Stimulated activated CD8-positive, alpha-beta memory T cell treated with anti-CD3 and anti-CD28 coated beads, Interleukin-7, amount 100 ng/mL, for 1 hour (primary cell): ENCODE measurements at regions not wholly inside any gene's neighbourhood (a gene's known extent, or its start where the extent isn't known, plus 50 kb on each side); places are given as distances from the start of the nearest gene placed in this dataset.

Experiments used
- DNase-seq, 2 donors: peaks; one replicate each; pipeline ENCODE4 v3.0.0-alpha.2; 2020; ENCODE audit warnings: low read depth in 2 of 2

DNA sequence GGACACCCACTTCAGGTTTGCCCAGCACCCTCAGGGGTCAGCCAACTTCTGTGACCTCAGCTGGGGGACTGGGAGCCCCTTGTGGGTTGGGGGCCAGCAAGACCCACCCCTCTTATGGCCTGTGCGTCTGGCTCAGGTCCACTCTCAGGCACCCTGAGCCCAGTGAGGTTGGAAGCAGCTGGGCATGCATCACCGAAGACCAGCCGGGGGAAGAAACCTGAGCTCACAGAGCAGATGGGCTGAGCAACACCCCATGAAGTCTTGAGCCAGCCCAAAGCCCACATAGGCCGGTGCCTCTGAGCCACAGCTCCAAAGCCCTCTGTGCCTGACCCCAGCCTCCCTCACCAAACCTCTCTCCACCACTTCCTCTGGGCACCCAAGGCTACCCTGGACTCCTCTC, 166.7 kb downstream of the RBFOX3 start:
- no peak for DNase-seq

- no peak for DNase-seq
Measured at GRCh38 chr17:79443026-79443425, 167.8 kb downstream of the RBFOX3 start.

- DNase-seq, result no peak
Measured at GRCh38 chr17:79441356-79442160, 169.3 kb downstream of the RBFOX3 start.

DNA sequence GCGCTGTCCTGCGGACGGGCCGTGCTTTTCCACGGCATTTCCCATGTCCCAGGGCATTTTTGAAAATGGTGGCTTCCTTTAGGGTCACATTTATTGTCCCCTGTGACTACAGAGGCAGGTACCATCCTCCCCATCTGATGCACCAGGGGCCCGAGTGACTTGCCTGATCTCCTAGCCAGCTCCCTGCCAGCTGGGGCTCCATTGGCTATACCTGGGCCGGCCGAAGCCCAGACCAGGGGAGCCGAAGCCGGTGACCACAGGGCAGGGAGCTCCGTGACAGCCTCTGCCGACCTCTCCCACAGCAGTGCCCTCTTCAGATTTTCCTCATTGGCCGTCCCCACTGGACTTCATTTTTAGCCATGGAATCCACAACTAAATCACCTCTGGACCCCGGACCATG, 170.6 kb downstream of the RBFOX3 start:
- no peak for DNase-seq

DNA sequence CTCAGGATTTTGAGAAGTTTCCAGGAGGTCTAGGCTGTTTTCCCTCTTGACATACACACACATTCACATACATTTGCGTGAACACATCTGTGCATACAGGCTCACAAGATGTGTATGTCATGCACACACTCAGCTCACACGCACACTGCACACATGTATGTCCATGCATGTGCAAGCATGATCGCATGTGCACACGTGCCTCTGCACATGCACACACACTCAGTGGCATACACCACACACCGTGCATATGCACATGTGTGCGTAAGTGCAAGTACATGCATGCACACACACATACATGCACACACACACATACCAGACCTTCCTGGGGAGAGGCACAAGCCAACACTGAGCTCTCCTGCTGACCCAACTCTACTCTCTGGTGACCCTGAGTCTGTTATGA, 171.4 kb downstream of the RBFOX3 start:
- DNase-seq, result no peak

GRCh38 chr17:79438546-79439334, 172.1 kb downstream of the RBFOX3 start:
- DNase-seq, result no peak

- no peak for DNase-seq
Measured at GRCh38 chr17:79438058-79438457, 172.8 kb downstream of the RBFOX3 start.

GRCh38 chr17:79437081-79437480, 173.8 kb downstream of the RBFOX3 start:
- no peak for DNase-seq

- no peak for DNase-seq
Measured at GRCh38 chr17:79435962-79436361, 174.9 kb downstream of the RBFOX3 start.

DNA sequence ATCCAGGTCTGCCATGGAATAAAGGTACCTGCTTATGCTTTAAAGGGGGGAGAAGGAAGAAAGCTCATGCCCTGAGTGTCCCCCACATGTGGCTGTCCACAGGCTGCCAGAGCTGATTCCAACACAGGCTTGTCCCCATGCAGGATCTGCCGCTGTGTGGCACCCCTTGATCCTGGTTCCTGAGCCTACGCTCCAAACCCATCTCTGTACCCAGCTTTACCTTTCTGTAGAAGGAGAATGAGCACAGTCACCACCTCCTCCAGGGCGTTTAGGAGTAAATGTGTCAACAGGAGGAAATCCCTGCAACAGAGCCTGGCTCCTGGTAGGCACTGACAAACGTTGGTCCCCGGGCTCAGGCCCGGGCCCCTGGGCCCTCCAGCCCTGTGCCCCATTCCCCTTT, 175.6 kb downstream of the RBFOX3 start:
- no peak for DNase-seq

DNA sequence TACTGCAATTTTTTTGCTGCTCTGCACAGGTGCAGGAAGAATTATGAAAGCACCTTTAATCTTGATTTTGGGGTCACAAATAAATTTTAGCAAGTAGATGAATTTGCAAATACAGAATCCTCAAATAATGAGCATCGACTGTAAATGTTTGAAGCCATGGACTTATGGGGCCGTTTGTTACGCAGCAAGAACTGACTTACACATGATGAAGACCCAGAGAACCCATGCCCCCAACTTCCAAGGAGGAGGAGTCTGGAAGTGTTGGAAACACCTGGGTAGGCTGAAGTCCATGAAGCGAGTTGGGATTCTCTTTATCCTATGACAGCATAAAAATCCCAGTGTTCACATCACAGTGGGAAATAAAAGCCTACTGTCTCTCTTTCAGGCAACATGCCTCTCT, 176.6 kb downstream of the RBFOX3 start:
- no peak for DNase-seq

GRCh38 chr17:79433379-79433778, 177.5 kb downstream of the RBFOX3 start:
- no peak for DNase-seq

DNA sequence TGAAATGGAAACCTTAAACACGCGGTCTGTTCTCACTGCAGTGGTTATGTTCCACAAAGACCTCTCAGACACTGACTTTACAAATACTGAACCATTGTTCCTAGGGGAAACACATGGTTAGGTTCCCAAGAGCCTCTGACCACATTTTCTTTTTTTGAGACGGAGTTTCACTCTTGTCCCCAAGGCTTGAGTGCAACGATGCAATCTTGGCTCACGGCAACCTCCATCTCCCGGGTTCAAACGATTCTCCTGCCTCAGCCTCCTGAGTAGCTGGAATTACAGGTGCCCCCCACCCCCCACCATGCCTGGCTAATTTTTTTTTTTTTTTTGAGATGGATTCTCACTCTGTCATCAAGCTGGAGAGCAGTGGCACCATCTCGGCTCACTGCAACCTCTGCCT, 179.7 kb downstream of the RBFOX3 start:
- DNase-seq, result no peak

- no peak for DNase-seq
Measured at GRCh38 chr17:79429864-79430494, 180.9 kb downstream of the RBFOX3 start.

- DNase-seq, result no peak
Measured at GRCh38 chr17:79428988-79429387, 181.9 kb downstream of the RBFOX3 start.

- DNase-seq, result no peak
Measured at GRCh38 chr17:79427621-79428539, 183.0 kb downstream of the RBFOX3 start.

- DNase-seq, result no peak
Measured at GRCh38 chr17:79425686-79426085, 185.2 kb downstream of the RBFOX3 start.

DNA sequence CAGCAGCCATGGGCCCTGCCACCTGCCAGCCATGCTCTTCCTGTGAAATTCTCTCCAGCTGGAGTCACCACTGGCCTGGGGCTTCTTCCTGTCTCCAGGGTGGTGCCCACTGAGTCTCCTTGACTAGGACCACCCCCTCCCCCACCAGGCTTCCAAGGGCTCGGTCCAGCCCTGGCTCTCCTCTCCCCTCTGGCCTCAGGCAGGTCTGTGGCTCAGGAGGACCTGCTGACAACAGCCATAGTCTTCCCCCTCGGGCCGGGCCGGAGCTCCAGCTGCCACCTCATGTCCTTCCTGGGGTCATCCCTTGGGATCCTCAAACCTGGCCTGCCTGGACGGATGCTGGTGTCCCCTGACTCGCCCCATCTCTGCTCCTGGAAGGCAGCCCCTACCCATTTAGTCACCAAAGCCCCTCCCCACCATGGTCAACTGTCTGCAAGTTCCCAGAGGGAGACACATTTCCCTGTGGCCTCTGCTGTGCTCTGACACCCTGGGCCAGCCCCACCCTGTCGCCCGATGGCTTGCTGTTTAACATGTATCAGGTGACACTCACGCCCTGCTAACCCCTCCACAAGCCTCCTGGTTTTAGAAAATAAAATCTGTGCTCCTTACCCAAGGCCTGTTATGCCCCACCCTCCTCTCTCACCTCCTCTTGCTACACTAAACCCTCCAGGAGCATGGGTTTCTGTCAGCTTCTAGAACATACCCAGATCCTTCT, 186.2 kb downstream of the RBFOX3 start:
- no peak for DNase-seq

GRCh38 chr17:79423811-79424465, 186.9 kb downstream of the RBFOX3 start:
- DNase-seq, result no peak

DNA sequence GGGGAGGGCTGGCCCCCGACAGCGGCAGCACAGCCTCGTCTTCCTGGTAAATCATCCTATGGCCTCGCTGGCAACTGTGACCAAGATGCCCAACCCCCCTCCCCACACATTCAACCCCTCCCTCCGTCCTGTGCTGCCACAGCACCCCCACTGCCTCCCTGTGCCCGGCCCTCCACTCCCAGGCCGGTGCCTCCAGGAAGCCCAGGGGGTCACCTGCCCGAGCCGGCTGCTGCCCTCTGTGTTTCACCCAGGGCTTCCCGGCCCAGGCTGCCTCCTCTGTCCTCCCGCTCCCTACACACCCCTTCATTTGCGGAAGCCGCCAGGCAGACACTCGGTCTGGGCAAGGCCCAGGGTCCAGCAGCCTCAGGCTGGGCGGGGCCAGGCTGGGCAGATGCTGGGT, 188.6 kb downstream of the RBFOX3 start:
- no peak for DNase-seq
